ENCODE measurements at regions not wholly inside any gene's neighbourhood (a gene's known extent, or its start where the extent isn't known, plus 50 kb on each side); places are given as distances from the start of the nearest gene placed in this dataset.

GRCh38 chr2:225340923-225341322 lies 58.6 kb upstream of the NYAP2 start:
- DNase-seq, result no peak

GRCh38 chr2:225337183-225337582 lies 62.3 kb upstream of the NYAP2 start:
- peak; percentile 4 for DNase-seq

DNA sequence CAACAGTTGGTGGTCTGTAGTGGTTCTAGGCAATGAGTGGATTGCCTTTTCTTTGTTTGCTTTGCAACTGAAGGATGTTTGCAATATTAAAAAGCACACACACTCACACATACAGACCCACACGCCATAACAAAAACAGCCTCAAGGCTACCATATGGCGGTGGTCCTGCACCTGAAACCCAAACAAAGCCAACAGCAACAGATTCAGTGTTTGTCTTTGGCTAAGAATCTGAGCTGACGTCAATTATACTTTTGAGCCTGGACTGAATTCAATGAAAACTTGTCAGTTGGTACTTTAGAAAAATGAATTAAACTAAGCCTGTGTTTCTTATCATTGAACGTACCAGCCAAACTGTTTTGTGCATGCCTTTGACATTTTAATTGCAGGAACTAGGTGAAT lies 65.0 kb upstream of the NYAP2 start:
- no peak for DNase-seq

DNA sequence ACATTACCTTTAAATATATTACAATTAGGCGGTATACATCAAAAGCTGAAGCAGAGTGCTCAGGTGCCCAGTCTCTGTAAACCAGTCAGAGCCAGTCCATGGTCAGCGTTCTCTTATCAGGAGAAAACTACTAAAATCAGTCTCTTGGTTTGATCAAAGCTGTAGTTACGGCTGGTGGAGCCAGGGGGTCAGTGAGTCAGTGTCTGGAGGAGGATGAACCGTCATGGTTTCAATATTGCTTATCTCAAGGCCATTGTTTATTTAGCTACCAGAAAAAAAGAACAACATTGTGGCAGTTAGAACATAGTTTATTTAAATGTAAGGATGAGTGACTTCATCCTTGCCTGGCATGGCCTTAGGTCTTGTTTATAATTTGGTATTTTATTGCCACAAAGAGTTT lies 71.3 kb upstream of the NYAP2 start:
- DNase-seq, result peak; percentile 51

- DNase-seq, result no peak
These were observed 72.5 kb upstream of the NYAP2 start for GRCh38 chr2:225326969-225327368.

DNA sequence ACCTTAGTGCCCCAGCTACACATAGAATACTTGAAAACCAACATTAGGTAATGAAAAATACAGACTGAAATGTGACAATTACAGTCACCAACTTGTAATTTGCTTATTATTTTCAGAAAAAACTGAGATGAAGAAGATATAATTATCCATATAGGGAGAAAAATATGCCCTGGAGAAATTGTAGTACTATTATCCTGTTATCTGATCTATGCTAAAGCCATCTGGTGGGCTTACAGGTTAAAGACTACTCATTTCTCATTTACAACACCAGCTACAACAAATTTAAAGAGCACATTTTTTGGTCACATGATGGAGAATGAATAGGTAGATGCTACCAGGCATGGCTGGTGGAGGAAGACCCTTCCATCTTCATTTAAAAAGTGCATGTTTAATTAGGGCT lies 79.6 kb upstream of the NYAP2 start:
- no peak for DNase-seq

- DNase-seq, result no peak
These were observed 81.1 kb upstream of the NYAP2 start for GRCh38 chr2:225318440-225318839.

- no peak for DNase-seq
These were observed 82.3 kb upstream of the NYAP2 start for GRCh38 chr2:225317186-225317585.

DNA sequence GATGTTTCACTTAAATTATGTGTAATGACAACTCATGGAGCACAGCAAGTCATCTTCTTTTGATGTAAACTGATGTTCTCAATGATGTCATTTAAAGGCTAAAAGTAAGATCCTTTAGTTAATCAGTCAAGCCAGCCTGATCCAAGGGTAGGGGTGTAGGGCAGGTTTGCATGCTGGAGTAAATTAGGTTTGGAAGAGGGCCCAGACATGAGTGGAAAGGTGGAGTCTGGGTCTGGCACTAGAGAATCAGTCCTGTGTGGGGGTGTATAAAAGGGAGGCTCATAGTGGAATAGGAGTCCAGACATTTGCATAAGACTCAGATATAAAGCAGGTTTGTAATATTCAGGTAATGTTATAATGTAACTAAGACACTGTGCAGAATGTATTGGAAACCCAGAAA lies 88.8 kb upstream of the NYAP2 start:
- no peak for DNase-seq

- no peak for DNase-seq
These were observed 90.0 kb upstream of the NYAP2 start for GRCh38 chr2:225309516-225309915.

GRCh38 chr2:225296951-225297350 lies 102.6 kb upstream of the NYAP2 start:
- DNase-seq, result no peak

DNA sequence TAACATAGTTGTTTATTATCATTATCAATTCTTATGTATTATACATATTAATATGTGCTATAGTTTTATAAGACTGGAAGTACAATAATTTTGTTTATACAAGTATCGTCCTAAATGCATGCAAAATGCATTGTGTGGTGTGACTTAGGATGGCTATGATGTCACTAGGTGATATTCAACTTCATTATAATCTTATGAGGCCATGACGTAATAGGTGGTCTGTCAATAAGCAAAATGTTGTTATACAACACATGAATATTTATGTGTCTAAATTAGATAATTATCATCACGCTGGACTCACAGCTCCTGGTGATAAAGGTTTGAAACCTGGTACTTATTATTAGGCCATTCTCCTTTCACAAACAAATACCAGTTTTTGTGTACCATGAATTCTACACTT lies 104.4 kb upstream of the NYAP2 start:
- no peak for DNase-seq

GRCh38 chr2:225293638-225294037 lies 105.9 kb upstream of the NYAP2 start:
- no peak for DNase-seq

- no peak for DNase-seq
These were observed 108.6 kb upstream of the NYAP2 start for GRCh38 chr2:225290757-225291400.

GRCh38 chr2:225289659-225290058 lies 109.9 kb upstream of the NYAP2 start:
- DNase-seq, result no peak

DNA sequence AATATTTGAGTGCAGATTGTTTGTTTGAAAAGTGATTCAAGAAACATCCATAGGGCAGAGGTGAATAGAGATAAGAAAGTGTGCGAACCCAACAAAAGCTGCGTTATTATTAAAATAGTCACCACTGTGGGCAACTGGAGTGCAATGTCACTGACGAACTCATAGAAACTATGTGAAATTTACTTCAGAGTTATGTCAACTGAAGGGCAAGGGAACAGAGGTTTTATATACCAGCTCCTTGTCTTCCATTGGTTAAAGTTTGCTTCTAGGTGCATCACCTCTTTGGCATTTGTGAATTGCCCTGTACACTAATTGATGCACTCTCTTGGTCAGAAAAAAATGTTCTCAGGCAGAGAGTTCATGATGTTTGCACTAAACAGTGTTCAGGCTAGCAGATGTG lies 110.5 kb upstream of the NYAP2 start:
- peak; percentile 26 for DNase-seq

- DNase-seq, result peak; percentile 24
These were observed 116.4 kb upstream of the NYAP2 start for GRCh38 chr2:225282858-225283710.

DNA sequence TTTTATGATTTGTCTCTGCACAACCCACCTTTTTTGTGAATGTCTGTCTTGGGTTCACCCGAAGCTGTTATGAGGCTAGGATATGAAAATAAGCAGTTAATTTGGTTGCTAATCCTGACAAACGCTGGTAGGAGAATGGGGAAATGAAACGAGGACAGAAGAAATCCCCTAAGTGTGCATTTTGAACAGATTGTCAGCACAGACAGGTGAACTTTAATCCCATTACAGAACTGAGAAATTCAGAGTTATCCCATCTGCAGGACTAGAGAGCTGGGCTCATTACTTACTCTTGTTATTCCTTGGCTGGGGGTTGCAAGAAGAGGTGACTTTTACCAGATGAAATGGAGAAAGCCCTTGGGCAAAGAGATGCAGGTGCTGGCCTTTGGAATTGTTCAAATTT lies 123.3 kb upstream of the NYAP2 start:
- DNase-seq, result no peak

- DNase-seq, result no peak
These were observed 124.1 kb upstream of the NYAP2 start for GRCh38 chr2:225275443-225275842.

DNA sequence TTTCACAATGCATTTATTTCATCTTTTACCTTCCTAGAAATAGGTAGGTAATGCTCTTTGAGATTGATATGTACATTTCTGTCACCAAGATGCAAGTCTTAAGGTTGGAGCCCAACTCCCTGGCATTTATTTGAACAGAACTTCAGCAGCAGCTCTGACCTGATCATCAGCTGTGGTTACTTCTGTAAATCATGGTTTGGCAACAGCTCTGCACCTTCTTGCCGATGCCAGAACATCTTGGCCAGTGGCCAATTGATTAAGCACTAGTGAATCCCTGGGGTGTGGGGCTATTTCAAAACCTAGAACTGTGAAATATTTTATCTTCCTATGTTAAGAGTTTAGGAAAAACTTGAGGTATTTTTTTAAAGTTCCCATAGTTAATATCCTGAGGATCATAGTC lies 124.8 kb upstream of the NYAP2 start:
- no peak for DNase-seq

GRCh38 chr2:225272173-225272572 lies 127.3 kb upstream of the NYAP2 start:
- no peak for DNase-seq

DNA sequence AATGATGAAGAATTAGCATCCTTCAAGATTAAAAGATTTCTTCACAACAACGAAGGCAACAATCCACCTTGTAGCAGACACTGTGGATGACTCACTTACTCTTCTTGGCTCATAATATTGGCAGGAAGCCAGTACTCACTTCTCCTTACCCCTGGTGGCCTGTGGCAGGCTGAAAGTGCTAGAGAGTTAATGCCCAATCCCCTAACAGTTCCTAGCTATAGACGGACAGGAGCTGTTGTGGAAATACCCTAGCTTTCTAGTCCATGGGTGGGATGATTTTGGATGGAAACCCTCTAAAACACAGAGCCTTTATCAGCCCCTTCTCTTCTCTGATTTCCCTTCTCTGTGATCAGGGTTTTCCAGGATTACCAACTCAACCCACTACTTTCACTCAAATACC lies 128.6 kb upstream of the NYAP2 start:
- DNase-seq, result no peak

- DNase-seq, result no peak
These were observed 129.5 kb upstream of the NYAP2 start for GRCh38 chr2:225270053-225270452.

- DNase-seq, result no peak
These were observed 145.1 kb upstream of the NYAP2 start for GRCh38 chr2:225254363-225254762.

GRCh38 chr2:225244933-225245332 lies 154.6 kb upstream of the NYAP2 start:
- DNase-seq, result no peak

Measured in T1000 (cell line).